ENCODE measurements at regions not wholly inside any gene's neighbourhood (a gene's known extent, or its start where the extent isn't known, plus 50 kb on each side); places are given as distances from the start of the nearest gene placed in this dataset.

- DNase-seq (ENCODE audit: low read depth in 2 of 2), result no peak
These were observed 93.9 kb upstream of the MEF2C start for GRCh38 chr5:88976914-88977313.

DNA sequence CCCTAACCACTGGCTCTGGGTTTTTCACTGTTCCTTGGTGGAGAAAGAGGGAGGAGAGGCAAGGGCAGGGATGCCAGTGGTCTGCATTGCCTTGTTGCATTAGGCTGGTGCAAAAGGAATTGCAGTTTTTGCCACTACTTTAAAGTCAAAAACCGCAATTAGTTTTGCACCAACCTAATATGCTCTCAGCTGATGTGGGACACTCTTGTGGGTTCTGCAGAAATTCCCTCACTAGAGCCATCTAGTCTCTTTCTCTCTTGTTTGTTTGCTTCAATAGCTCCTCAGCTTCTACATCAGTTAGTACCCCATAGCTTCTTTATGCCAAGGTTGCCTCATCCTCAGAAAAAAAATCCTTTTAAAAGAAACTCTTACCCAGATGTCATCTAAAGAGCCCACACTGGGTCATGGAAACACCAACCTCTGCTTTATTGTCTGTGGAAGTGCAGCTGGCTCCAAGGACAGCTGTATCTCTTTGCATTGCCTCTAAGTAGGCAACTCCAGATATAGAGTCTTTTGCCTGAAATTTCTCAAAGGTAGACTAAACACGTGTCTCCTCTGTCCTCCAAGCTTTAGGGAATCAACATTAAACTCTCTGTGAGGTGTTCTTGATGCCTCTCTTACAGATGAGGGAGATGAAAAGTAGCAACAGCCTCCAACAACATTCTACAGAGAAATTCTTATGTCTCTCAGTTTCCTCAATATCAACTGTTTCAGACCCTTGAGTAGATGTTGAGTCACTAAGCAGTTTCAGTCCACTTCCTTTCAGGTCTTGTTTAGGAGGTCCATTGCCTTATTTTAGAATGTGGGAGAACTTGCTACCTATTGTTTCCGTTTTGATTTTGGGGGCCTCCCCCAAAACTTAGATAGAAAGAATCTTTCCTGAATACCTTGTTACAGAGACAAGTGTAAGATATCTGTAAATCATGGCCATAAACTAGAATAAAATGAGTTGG is 84.9 kb upstream of the MEF2C start:
- no peak for DNase-seq (ENCODE audit: low read depth in 2 of 2)

DNA sequence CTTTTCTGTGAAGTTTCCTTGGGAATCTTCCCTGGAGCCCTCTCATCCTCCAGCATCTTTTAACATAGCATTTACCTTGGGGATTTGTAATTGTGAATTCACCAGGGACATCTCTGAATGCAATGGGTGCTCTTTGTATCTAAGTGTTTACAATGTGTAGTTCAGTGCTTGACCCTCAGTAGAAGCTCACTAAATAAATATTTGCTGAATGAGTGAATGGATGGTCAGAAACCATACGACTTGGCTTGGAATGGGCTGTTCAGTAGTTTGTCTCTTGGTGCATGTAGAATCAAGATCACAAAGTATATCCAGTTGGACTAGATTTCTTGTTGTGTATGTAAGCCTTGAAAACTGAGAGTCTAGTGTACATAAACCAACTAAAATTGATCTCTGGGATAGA is 81.8 kb upstream of the MEF2C start:
- DNase-seq (ENCODE audit: low read depth in 2 of 2), result no peak

GRCh38 chr5:88957013-88957412 is 74.0 kb upstream of the MEF2C start:
- no peak for DNase-seq (ENCODE audit: low read depth in 2 of 2)

DNA sequence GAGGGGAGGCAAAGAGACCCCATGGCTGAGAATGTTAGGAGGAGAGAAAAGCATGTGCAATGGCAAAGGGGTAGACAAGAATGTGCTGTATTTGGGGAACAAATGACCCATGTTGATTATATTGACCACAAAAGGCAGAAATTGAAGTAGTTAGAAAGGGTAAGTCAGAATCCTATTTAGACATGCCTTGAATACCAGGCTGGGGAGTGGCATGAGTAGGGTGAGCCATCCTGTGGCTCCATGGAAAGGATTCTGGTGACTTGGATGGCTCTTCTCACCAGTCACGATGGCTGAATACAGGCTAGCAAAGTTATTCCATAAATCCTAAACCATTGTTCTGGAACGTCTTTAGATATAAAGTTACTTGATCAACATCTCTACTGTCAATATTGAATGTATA is 73.4 kb upstream of the MEF2C start:
- no peak for DNase-seq (ENCODE audit: low read depth in 2 of 2)

GRCh38 chr5:88955403-88955802 is 72.4 kb upstream of the MEF2C start:
- DNase-seq (ENCODE audit: low read depth in 2 of 2), result no peak

- no peak for DNase-seq (ENCODE audit: low read depth in 2 of 2)
These were observed 71.5 kb upstream of the MEF2C start for GRCh38 chr5:88954511-88954910.

- no peak for DNase-seq (ENCODE audit: low read depth in 2 of 2)
These were observed 70.1 kb upstream of the MEF2C start for GRCh38 chr5:88952996-88953643.

- no peak for DNase-seq (ENCODE audit: low read depth in 2 of 2)
These were observed 69.4 kb upstream of the MEF2C start for GRCh38 chr5:88952344-88952743.

DNA sequence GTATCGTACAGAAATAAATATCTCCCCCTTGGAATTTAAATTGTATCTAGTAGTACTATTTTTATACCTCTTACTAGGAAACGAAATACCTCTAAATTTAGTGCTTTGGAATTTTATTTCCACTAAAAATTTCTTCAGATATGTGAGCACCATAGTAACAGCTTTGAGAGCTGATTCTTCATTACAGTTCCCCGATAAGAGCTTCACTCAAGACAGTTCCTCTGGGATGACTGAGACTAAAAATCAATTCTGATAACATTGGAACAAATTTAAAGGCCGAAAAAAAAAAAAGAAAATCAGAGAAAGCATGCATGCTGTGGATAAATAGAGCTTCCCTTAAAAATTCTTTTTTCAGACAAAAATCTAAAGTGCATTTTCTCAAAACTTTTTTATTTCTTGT is 68.5 kb upstream of the MEF2C start:
- no peak for DNase-seq (ENCODE audit: low read depth in 2 of 2)

GRCh38 chr5:88948746-88949600 is 66.0 kb upstream of the MEF2C start:
- no peak for DNase-seq (ENCODE audit: low read depth in 2 of 2)

DNA sequence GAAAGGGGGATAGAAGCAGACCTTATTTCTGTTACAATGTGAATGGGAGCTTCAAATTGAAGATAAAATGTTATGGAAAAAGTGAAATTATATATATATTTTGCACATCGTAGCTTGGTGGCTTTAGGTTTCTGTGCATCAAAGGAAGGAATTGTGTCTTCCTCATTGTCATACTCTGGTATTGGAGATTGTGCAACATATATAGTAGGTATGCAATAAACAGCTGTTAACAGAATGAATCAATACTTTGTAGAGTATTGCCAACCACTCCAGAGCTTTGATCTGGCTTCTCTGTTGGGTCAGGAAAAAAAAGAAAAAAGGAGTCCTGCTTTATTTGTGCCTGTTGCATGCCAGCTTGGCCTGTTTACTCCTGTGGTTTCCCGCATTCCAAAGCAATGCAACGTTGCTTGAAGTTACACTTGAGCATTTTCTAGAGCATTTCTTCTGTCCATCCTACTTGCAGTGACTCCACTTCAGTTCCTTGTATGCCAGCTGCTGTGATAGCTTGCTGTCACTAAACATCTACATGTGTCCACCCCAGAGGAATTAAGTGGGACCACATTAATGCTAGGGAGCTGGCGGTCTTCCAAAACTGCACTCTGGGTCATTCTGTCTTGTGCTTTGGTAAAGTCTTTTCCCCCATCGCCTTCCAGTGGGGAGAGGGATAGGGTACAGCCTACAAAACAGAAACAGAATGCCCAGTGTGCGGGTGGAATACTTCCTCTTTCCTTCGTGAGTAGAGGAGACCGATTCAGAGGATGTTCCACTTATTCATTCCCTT is 62.0 kb upstream of the MEF2C start:
- no peak for DNase-seq (ENCODE audit: low read depth in 2 of 2)

- DNase-seq (ENCODE audit: low read depth in 2 of 2), result no peak
These were observed 58.6 kb upstream of the MEF2C start for GRCh38 chr5:88941581-88941980.

DNA sequence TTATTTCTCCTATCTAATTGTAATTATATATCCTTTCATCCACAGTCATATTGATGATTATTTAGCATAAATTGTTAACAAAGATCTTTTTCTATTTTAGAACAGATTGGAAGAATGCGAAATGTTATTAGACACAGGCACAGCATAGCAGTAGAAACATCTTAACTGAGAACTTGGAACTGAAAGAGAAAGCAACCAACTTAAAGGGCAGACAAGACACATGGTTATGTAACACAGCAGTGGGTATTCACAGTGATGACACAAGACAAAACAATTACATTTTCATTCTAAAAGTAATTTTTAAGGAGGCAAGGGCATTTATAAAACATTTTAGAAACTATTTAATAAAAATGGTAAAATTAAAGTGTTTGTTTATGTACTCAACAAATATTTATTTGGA is 57.7 kb upstream of the MEF2C start:
- DNase-seq (ENCODE audit: low read depth in 2 of 2), result no peak

GRCh38 chr5:88939300-88939699 is 56.3 kb upstream of the MEF2C start:
- DNase-seq (ENCODE audit: low read depth in 2 of 2), result no peak

DNA sequence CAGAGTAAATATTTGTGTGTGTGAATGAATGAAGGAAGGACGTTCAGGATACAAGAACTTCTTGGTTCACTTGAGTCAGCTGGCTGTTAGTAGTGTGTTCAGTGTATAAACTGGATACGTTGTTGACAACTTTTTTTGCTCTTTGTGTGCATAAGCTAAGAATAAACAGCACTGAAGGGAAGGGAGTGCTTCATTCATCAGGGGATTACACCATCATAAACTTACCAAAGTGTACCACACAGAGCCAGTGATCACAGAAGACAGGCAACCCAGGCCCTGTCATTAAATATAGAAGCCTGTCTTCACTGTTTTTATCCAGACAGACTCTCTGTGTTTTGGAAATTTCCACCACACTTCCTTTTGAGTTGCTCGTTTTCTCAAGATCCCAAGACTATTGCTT is 55.5 kb upstream of the MEF2C start:
- DNase-seq (ENCODE audit: low read depth in 2 of 2), result no peak

- no peak for DNase-seq (ENCODE audit: low read depth in 2 of 2)
These were observed 54.4 kb upstream of the MEF2C start for GRCh38 chr5:88937406-88937805.

GRCh38 chr5:88934439-88934838 is 51.5 kb upstream of the MEF2C start:
- DNase-seq (ENCODE audit: low read depth in 2 of 2), result no peak
